ENCODE measurements at regions not wholly inside any gene's neighbourhood (a gene's known extent, or its start where the extent isn't known, plus 50 kb on each side); places are given as distances from the start of the nearest gene placed in this dataset.

DNA sequence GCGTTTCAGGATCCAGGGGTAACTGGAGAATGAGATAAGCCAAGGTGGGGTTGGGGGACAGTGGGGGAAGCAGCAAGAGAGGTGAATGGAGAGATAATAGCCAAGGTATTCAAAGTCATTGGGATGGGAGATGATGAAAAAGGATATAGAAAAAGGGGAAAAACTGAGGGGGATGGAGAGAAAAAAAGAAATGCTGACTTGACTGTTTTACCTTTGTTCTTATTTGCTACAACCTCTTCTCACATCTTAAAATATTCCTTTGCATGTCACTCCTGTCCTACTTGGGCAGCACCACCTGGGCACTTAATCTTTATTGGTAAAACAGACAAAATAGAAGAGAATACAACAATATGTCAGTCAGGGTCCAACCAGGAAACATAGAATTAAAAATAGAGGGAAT, 56.0 kb upstream of the FNDC3A start:
- Histone ChIP-seq H3K36me3 (ENCODE audit: insufficient read depth, low read length) (no peaks in the 10 kb centered on the region), H3K9me3 (ENCODE audit: control insufficient read depth in 1 of 2, low read length in 2 of 2) (no peaks in the 10 kb centered on the region), H3K27ac (ENCODE audit: low read depth, low read length) (no peak overlapping the region), H3K4me1 (ENCODE audit: insufficient read depth, low read length) (no peaks in the 10 kb centered on the region), H3K27me3 (ENCODE audit: insufficient read depth, low read length) (no peaks in the 10 kb centered on the region), H3K4me3 (ENCODE audit: low read length in 2 of 2) (no peak overlapping the region)
- H3K36me3 Mint-ChIP-seq, result no peaks in the 10 kb centered on the region
- H3K9me3 Mint-ChIP-seq, result peaks cover 0 to 4% (median 0%) of the 10 kb centered on the region in 8 donors
- H3K27ac Mint-ChIP-seq, result no peak overlapping the region
- no peak overlapping the region for H3K4me3 Mint-ChIP-seq
- H3K27me3 Mint-ChIP-seq, result peaks cover 0 to 4% of the 10 kb centered on the region in 2 donors
- ChIA-PET POLR2A (ENCODE audit: partially characterized antibody) (no interaction called here), CTCF (ENCODE audit: partially characterized antibody) (no interaction called here)
- no peak for DNase-seq
- intact Hi-C loops (cut with micrococcal nuclease), result no loop called here
- no peaks in the 10 kb centered on the region for H3K4me1 Mint-ChIP-seq

- Mint-ChIP-seq H3K27me3 (peaks cover 0 to 4% of the 10 kb centered on the region in 2 donors), H3K9me3 (peaks cover 0 to 4% (median 0%) of the 10 kb centered on the region in 8 donors), H3K4me3 (no peak overlapping the region), H3K27ac (no peak overlapping the region), H3K4me1 (no peaks in the 10 kb centered on the region), H3K36me3 (no peaks in the 10 kb centered on the region)
- ChIA-PET POLR2A (ENCODE audit: partially characterized antibody) (no interaction called here), CTCF (ENCODE audit: partially characterized antibody) (no interaction called here)
- intact Hi-C loops (cut with micrococcal nuclease), result no loop called here
- Histone ChIP-seq H3K36me3 (ENCODE audit: insufficient read depth, low read length) (no peaks in the 10 kb centered on the region), H3K9me3 (ENCODE audit: control insufficient read depth in 1 of 2, low read length in 2 of 2) (no peaks in the 10 kb centered on the region), H3K4me1 (ENCODE audit: insufficient read depth, low read length) (no peaks in the 10 kb centered on the region), H3K4me3 (ENCODE audit: low read length in 2 of 2) (no peak overlapping the region), H3K27ac (ENCODE audit: low read depth, low read length) (no peak overlapping the region), H3K27me3 (ENCODE audit: insufficient read depth, low read length) (no peaks in the 10 kb centered on the region)
- no peak for DNase-seq
Measured at GRCh38 chr13:48920730-48921129, 55.0 kb upstream of the FNDC3A start.

GRCh38 chr13:48923376-48923775, 52.3 kb upstream of the FNDC3A start:
- H3K27me3 Mint-ChIP-seq, result peaks cover 0 to 4% of the 10 kb centered on the region in 2 donors
- Histone ChIP-seq H3K27ac (ENCODE audit: low read depth, low read length) (no peak overlapping the region), H3K4me1 (ENCODE audit: insufficient read depth, low read length) (no peaks in the 10 kb centered on the region), H3K9me3 (ENCODE audit: control insufficient read depth in 1 of 2, low read length in 2 of 2) (no peaks in the 10 kb centered on the region), H3K4me3 (ENCODE audit: low read length in 2 of 2) (no peak overlapping the region), H3K27me3 (ENCODE audit: insufficient read depth, low read length) (no peaks in the 10 kb centered on the region), H3K36me3 (ENCODE audit: insufficient read depth, low read length) (no peaks in the 10 kb centered on the region)
- no peak for DNase-seq
- H3K36me3 Mint-ChIP-seq, result no peaks in the 10 kb centered on the region
- ChIA-PET CTCF (ENCODE audit: partially characterized antibody) (no interaction called here), POLR2A (ENCODE audit: partially characterized antibody) (no interaction called here)
- no peaks in the 10 kb centered on the region for H3K4me1 Mint-ChIP-seq
- no peak overlapping the region for H3K4me3 Mint-ChIP-seq
- intact Hi-C loops (cut with micrococcal nuclease), result no loop called here
- H3K9me3 Mint-ChIP-seq, result no peaks in the 10 kb centered on the region
- no peak overlapping the region for H3K27ac Mint-ChIP-seq

GRCh38 chr13:48925001-48925400, 50.7 kb upstream of the FNDC3A start:
- Histone ChIP-seq H3K36me3 (ENCODE audit: insufficient read depth, low read length) (no peaks in the 10 kb centered on the region), H3K9me3 (ENCODE audit: control insufficient read depth in 1 of 2, low read length in 2 of 2) (no peaks in the 10 kb centered on the region), H3K27me3 (ENCODE audit: insufficient read depth, low read length) (no peaks in the 10 kb centered on the region), H3K4me1 (ENCODE audit: insufficient read depth, low read length) (no peaks in the 10 kb centered on the region), H3K4me3 (ENCODE audit: low read length in 2 of 2) (no peak overlapping the region), H3K27ac (ENCODE audit: low read depth, low read length) (no peak overlapping the region)
- no peaks in the 10 kb centered on the region for H3K36me3 Mint-ChIP-seq
- no peak for DNase-seq
- POLR2A ChIA-PET (ENCODE audit: partially characterized antibody), result no interaction called here
- peaks cover 0 to 3% of the 10 kb centered on the region in 2 donors for H3K27me3 Mint-ChIP-seq
- CTCF ChIA-PET (ENCODE audit: partially characterized antibody), result no interaction called here
- peaks cover 0 to 2% (median 0%) of the 10 kb centered on the region in 8 donors for H3K9me3 Mint-ChIP-seq
- H3K4me3 Mint-ChIP-seq, result no peak overlapping the region
- no peaks in the 10 kb centered on the region for H3K4me1 Mint-ChIP-seq
- intact Hi-C loops (cut with micrococcal nuclease), result no loop called here
- no peak overlapping the region for H3K27ac Mint-ChIP-seq
